GM23248 (cell line): ENCODE measurements at regions not wholly inside any gene's neighbourhood (a gene's known extent, or its start where the extent isn't known, plus 50 kb on each side); places are given as distances from the start of the nearest gene placed in this dataset.

Experiments
- DNase-seq: peaks from one replicate; pipeline ENCODE4 v3.0.0-alpha.2; 2015
- H2AFZ ChIP-seq: fragments of 200-600 bp; sonication (generic); 2 replicates; pipeline ENCODE4 v1.6.1; 2016; ENCODE audit warnings: antibody characterized with exemption
- H3F3A ChIP-seq: fragments of 200-600 bp; sonication (generic); 2 replicates; pipeline ENCODE4 v1.6.1; 2016; ENCODE audit warnings: mild to moderate bottlenecking, antibody characterized with exemption, mixed run types; ENCODE audit not compliant: insufficient read depth
- H3K27ac ChIP-seq: fragments of 200-600 bp; sonication (generic); 2 replicates; pipeline ENCODE4 v1.5.1; 2016; ENCODE audit warnings: mild to moderate bottlenecking
- H3K27me3 ChIP-seq: fragments of 200-600 bp; sonication (generic); replicated peaks from 2 replicates; pipeline ENCODE4 v1.6.1; 2016; ENCODE audit warnings: mild to moderate bottlenecking; ENCODE audit not compliant: insufficient read depth
- H3K36me3 ChIP-seq: fragments of 200-600 bp; sonication (generic); 2 replicates; pipeline ENCODE4 v1.6.1; 2016; ENCODE audit warnings: low read depth, mild to moderate bottlenecking
- H3K4me1 ChIP-seq: fragments of 200-600 bp; sonication (generic); 2 replicates; pipeline ENCODE4 v1.6.1; 2016; ENCODE audit warnings: mild to moderate bottlenecking; ENCODE audit not compliant: insufficient read depth
- H3K4me2 ChIP-seq: fragments of 200-600 bp; sonication (generic); one replicate; pipeline ENCODE4 v1.6.1; 2016; ENCODE audit warnings: mild to moderate bottlenecking; ENCODE audit not compliant: unreplicated experiment
- H3K4me3 ChIP-seq: fragments of 200-600 bp; sonication (generic); 2 replicates; pipeline ENCODE4 v1.5.1; 2016; ENCODE audit warnings: mild to moderate bottlenecking
- H3K79me2 ChIP-seq: fragments of 200-600 bp; sonication (generic); 2 replicates; pipeline ENCODE4 v1.6.1; 2016; ENCODE audit warnings: mild to moderate bottlenecking; ENCODE audit not compliant: insufficient read depth
- H3K9ac ChIP-seq: fragments of 200-600 bp; sonication (generic); 2 replicates; pipeline ENCODE4 v1.6.1; 2016; ENCODE audit warnings: mild to moderate bottlenecking
- H3K9me2 ChIP-seq: fragments of 200-600 bp; sonication (generic); 2 replicates; pipeline ENCODE4 v1.6.1; 2016; ENCODE audit warnings: mixed run types, mild to moderate bottlenecking, moderate library complexity; ENCODE audit not compliant: insufficient read depth
- H3K9me3 ChIP-seq: fragments of 200-600 bp; sonication (generic); one replicate; pipeline ENCODE4 v1.6.1; 2017; ENCODE audit warnings: low read depth
- H4K20me1 ChIP-seq: fragments of 200-600 bp; sonication (generic); 2 replicates; pipeline ENCODE4 v1.6.0; 2016; ENCODE audit not compliant: insufficient read depth
- EZH2 ChIP-seq: fragments of 200-600 bp; sonication (generic); IDR thresholded peaks from 2 replicates; pipeline ENCODE4 v1.6.1; 2018; ENCODE audit warnings: antibody characterized with exemption, mild to moderate bottlenecking; ENCODE audit not compliant: insufficient read depth, poor library complexity, severe bottlenecking
- EZH2phosphoT487 ChIP-seq: fragments of 200-600 bp; sonication (generic); IDR thresholded peaks from 2 replicates; pipeline ENCODE4 v1.6.1; 2018; ENCODE audit warnings: antibody characterized with exemption, moderate library complexity, mild to moderate bottlenecking, low read depth; ENCODE audit not compliant: insufficient read depth
- WGBS, 2 experiments: methylation state at CpG; one replicate each; pipeline ENCODE4 v1.1.6; 2015 to 2017; ENCODE audit warnings: low lambda C conversion rate in 2 of 2, low coverage in 1 of 2; ENCODE audit errors: missing lambda C conversion rate in 2 of 2; 5-methylcytosine and 5-hydroxymethylcytosine counted together
- in situ Hi-C: fragments of 300-500 bp; cut with MboI; formaldehyde crosslinking; loops from 2 replicates; pipeline ENCODE4 v1.15.0; 2020

DNA sequence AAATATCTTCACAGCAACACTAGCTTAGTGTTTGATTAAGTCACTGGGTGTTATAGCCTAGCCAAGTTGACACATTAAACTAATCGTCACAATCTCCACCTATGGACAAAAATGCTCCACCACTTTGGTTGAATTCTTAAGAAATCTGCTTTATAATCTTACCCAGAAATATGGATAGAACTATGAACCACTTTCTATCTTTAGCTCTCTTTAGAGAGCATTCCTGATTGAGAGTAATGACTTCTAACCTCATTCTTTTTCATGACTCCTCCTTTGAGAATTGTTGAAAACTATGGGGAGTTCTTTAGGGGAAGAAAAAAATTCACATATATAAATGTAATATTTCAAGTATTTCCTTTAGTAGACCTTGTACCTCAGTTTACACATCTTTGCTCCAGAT is 1282.2 kb upstream of the ZEB2 start:
- no peaks in the 10 kb centered on the region for H3K79me2 ChIP-seq
- H3K9ac ChIP-seq, result no peak overlapping the region
- H3K4me2 ChIP-seq, result no peak overlapping the region
- no peaks in the 10 kb centered on the region for H3K4me1 ChIP-seq
- TF ChIP-seq EZH2phosphoT487, result no peak
- no peak for TF ChIP-seq EZH2
- no peaks in the 10 kb centered on the region for H3K36me3 ChIP-seq
- H2AFZ ChIP-seq, result no peak overlapping the region
- H3K4me3 ChIP-seq, result no peak overlapping the region
- H3F3A ChIP-seq, result no peaks in the 10 kb centered on the region
- H3K9me3 ChIP-seq, result no peaks in the 10 kb centered on the region
- no peak for DNase-seq
- whole genome bisulfite sequencing, 2 experiments, result 84 to 95% methylated on average over 1 of the region's 1 CpG
- no peak overlapping the region for H3K27ac ChIP-seq
- H3K9me2 ChIP-seq, result no peaks in the 10 kb centered on the region
- in situ Hi-C loops, result no loop called here
- no peaks in the 10 kb centered on the region for H4K20me1 ChIP-seq
- no peaks in the 10 kb centered on the region for H3K27me3 ChIP-seq

DNA sequence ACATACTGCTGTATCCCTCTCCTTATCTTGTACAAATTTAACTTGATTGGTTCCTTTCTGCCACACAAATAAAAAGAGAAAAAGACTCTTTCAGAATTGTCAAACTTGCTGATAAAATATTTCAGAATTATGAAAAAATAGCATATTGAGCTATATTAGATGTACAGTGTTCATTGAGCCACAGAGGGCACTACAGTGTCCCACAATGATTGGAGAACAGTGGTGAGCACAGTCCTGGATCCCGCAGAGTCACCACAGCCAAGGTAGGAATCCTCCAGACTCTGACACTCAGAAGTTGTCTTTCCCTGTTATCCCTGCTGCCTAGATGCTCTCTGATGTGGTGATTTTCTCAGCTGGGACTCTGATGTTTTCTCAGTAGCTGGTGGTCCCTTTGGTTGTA is 1281.3 kb upstream of the ZEB2 start:
- no peak overlapping the region for H3K4me2 ChIP-seq
- no peak for TF ChIP-seq EZH2
- TF ChIP-seq EZH2phosphoT487, result no peak
- no peak overlapping the region for H3K4me3 ChIP-seq
- H3K9ac ChIP-seq, result no peak overlapping the region
- no peaks in the 10 kb centered on the region for H3F3A ChIP-seq
- DNase-seq, result no peak
- no peak overlapping the region for H2AFZ ChIP-seq
- H3K4me1 ChIP-seq, result no peaks in the 10 kb centered on the region
- no peaks in the 10 kb centered on the region for H4K20me1 ChIP-seq
- in situ Hi-C loops, result no loop called here
- H3K27ac ChIP-seq, result no peak overlapping the region
- WGBS, 2 experiments, result 88 to 96% methylated on average over 1 of the region's 1 CpG
- H3K79me2 ChIP-seq, result no peaks in the 10 kb centered on the region
- no peaks in the 10 kb centered on the region for H3K36me3 ChIP-seq
- H3K9me3 ChIP-seq, result no peaks in the 10 kb centered on the region
- no peaks in the 10 kb centered on the region for H3K9me2 ChIP-seq
- no peaks in the 10 kb centered on the region for H3K27me3 ChIP-seq

DNA sequence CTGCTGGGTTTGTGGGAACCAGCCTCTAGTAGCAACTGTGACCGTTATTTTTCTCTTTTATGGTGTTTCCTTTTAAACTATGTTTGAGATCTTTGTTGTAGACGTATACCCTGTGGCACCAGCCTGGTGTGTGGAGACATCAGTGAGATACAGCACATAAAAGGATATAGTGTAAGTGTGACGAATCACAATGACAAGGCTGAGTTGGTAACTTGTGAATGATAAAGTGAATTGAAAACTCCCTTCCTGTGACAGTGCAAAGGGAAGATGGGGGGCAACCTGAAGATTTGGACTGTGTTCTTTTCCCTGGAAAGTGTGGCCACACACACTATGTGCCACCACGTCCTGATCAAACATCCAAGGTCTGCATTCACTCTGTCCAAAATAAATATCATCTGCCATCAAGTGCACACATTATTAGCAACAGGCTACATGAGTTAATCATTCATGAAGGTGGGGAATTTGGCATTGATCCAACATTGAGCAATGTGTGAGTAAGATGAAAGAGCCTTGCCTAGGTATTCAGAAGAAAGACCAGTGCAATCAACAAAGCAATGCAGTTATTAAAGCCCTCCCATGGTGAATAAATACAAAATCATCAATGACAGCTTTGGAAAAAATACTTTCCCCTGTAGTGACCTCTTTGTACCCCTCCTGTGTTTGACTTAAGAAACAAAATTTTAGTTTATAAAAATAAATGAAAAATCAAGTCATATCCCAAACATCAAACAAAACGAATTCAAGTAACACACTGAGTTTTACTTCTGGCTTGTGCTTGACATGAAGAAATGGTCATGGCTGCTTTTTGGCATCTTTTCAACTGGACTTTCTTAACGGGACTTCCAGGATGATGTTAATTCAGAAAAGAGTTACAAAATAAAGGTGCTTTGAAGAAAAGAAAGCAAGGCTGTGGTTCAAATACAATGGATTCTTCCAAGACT is 1280.5 kb upstream of the ZEB2 start:
- H2AFZ ChIP-seq, result no peak overlapping the region
- no peak overlapping the region for H3K27ac ChIP-seq
- no peak overlapping the region for H3K4me2 ChIP-seq
- TF ChIP-seq EZH2phosphoT487 (no peak), EZH2 (no peak)
- H3K9me3 ChIP-seq, result no peaks in the 10 kb centered on the region
- H3K36me3 ChIP-seq, result no peaks in the 10 kb centered on the region
- WGBS, 2 experiments, result 83 to 85% methylated on average over 6 of the region's 6 CpGs
- H3F3A ChIP-seq, result no peaks in the 10 kb centered on the region
- no peaks in the 10 kb centered on the region for H3K4me1 ChIP-seq
- H3K79me2 ChIP-seq, result no peaks in the 10 kb centered on the region
- no peaks in the 10 kb centered on the region for H3K27me3 ChIP-seq
- no peaks in the 10 kb centered on the region for H4K20me1 ChIP-seq
- no peak overlapping the region for H3K4me3 ChIP-seq
- H3K9me2 ChIP-seq, result no peaks in the 10 kb centered on the region
- H3K9ac ChIP-seq, result no peak overlapping the region
- DNase-seq, result no peak
- in situ Hi-C loops, result no loop called here

DNA sequence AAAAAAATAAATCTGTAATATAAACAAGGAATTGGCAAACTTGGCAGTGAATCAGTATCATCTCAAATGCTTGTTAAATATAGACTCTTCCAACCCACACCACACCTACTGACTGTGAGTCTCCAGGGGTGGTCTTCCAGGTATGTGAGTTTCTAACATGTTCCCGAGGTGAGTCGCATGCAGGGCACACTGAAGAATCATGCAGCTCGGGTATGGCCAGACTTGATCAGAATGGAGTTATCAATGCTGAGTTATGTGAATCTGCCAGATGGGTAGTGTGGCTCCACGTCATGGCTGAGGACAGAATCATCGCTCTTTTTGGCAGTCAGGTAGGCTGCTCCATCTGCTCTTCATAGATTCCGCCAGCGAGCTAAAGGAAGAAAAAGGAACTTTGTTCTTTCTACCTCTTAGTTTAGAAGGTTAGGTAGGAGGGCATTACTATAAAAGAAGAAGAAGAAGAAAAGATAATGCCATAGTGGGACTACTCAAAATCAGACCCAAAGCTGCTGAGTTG is 1279.7 kb upstream of the ZEB2 start:
- Histone ChIP-seq H3K79me2 (no peaks in the 10 kb centered on the region), H3K27me3 (no peaks in the 10 kb centered on the region), H3K4me1 (no peaks in the 10 kb centered on the region), H3K4me2 (no peak overlapping the region), H3K9ac (no peak overlapping the region), H2AFZ (no peak overlapping the region), H3K36me3 (no peaks in the 10 kb centered on the region), H3K9me3 (no peaks in the 10 kb centered on the region), H3K27ac (no peak overlapping the region), H3K4me3 (no peak overlapping the region), H3F3A (no peaks in the 10 kb centered on the region), H3K9me2 (no peaks in the 10 kb centered on the region), H4K20me1 (no peaks in the 10 kb centered on the region)
- in situ Hi-C loops, result no loop called here
- no peak for TF ChIP-seq EZH2phosphoT487
- TF ChIP-seq EZH2, result no peak
- no peak for DNase-seq
- WGBS, 2 experiments, result 81 to 84% methylated on average over 7 of the region's 7 CpGs
